ENCODE measurements at regions not wholly inside any gene's neighbourhood (a gene's known extent, or its start where the extent isn't known, plus 50 kb on each side); places are given as distances from the start of the nearest gene placed in this dataset.
A peak's percentile ranks its signal among the peaks of the same experiment; 100 is the strongest.
"Not testable (repeated sequence)": the region's sequence is repeated elsewhere in the genome, so short reads cannot be mapped to it uniquely, and the experiment has no call there.

GRCh38 chr5:92992073-92992472 is 588.9 kb downstream of the NR2F1-AS1 start:
- no peak for DNase-seq (ENCODE audit: low read depth in 2 of 2)

GRCh38 chr5:92991581-92992067 is 589.4 kb downstream of the NR2F1-AS1 start:
- DNase-seq (ENCODE audit: low read depth in 2 of 2), result no peak

- no peak for DNase-seq (ENCODE audit: low read depth in 2 of 2)
Observed at GRCh38 chr5:92990771-92991170, 590.2 kb downstream of the NR2F1-AS1 start.

GRCh38 chr5:92981001-92981400 is 600.0 kb downstream of the NR2F1-AS1 start:
- DNase-seq (ENCODE audit: low read depth in 2 of 2), result no peak

- DNase-seq (ENCODE audit: low read depth in 2 of 2), result no peak
Observed at GRCh38 chr5:92980491-92980890, 600.5 kb downstream of the NR2F1-AS1 start.

GRCh38 chr5:92979716-92980115 is 601.3 kb downstream of the NR2F1-AS1 start:
- no peak for DNase-seq (ENCODE audit: low read depth in 2 of 2)

GRCh38 chr5:92977846-92978540 is 603.0 kb downstream of the NR2F1-AS1 start:
- no peak for DNase-seq (ENCODE audit: low read depth in 2 of 2)

GRCh38 chr5:92976156-92976555 is 604.9 kb downstream of the NR2F1-AS1 start:
- no peak for DNase-seq (ENCODE audit: low read depth in 2 of 2)

GRCh38 chr5:92969781-92970237 is 611.2 kb downstream of the NR2F1-AS1 start:
- DNase-seq (ENCODE audit: low read depth in 2 of 2), result no peak

GRCh38 chr5:92969191-92969780 is 611.7 kb downstream of the NR2F1-AS1 start:
- no peak for DNase-seq (ENCODE audit: low read depth in 2 of 2)

GRCh38 chr5:92963800-92964199 is 617.2 kb downstream of the NR2F1-AS1 start:
- DNase-seq (ENCODE audit: low read depth in 2 of 2), result no peak

GRCh38 chr5:92962752-92963151 is 618.3 kb downstream of the NR2F1-AS1 start:
- no peak for DNase-seq (ENCODE audit: low read depth in 2 of 2)

- no peak for DNase-seq (ENCODE audit: low read depth in 2 of 2)
Observed at GRCh38 chr5:92956886-92957285, 624.1 kb downstream of the NR2F1-AS1 start.

- DNase-seq (ENCODE audit: low read depth in 2 of 2), result no peak
Observed at GRCh38 chr5:92952243-92952642, 628.8 kb downstream of the NR2F1-AS1 start.

GRCh38 chr5:92951746-92952145 is 629.3 kb downstream of the NR2F1-AS1 start:
- no peak for DNase-seq (ENCODE audit: low read depth in 2 of 2)

GRCh38 chr5:92946546-92946945 is 634.5 kb downstream of the NR2F1-AS1 start:
- DNase-seq (ENCODE audit: low read depth in 2 of 2), result no peak

GRCh38 chr5:92945605-92946097 is 635.4 kb downstream of the NR2F1-AS1 start:
- DNase-seq (ENCODE audit: low read depth in 2 of 2), result no peak

GRCh38 chr5:92944903-92945604 is 636.0 kb downstream of the NR2F1-AS1 start:
- DNase-seq (ENCODE audit: low read depth in 2 of 2), result peak; percentile 5 to 9

GRCh38 chr5:92944337-92944736 is 636.7 kb downstream of the NR2F1-AS1 start:
- DNase-seq (ENCODE audit: low read depth in 2 of 2), result no peak

- no peak for DNase-seq (ENCODE audit: low read depth in 2 of 2)
Observed at GRCh38 chr5:92942762-92943161, 638.3 kb downstream of the NR2F1-AS1 start.

- DNase-seq (ENCODE audit: low read depth in 2 of 2), result no peak
Observed at GRCh38 chr5:92941806-92942205, 639.2 kb downstream of the NR2F1-AS1 start.

- no peak for DNase-seq (ENCODE audit: low read depth in 2 of 2)
Observed at GRCh38 chr5:92939428-92939827, 641.6 kb downstream of the NR2F1-AS1 start.

GRCh38 chr5:92937396-92937795 is 643.6 kb downstream of the NR2F1-AS1 start:
- DNase-seq (ENCODE audit: low read depth in 2 of 2), result not testable (repeated sequence)

Data from fibroblast of skin of left biceps (primary cell).